ENCODE measurements at regions not wholly inside any gene's neighbourhood (a gene's known extent, or its start where the extent isn't known, plus 50 kb on each side); places are given as distances from the start of the nearest gene placed in this dataset.
"Not testable (repeated sequence)": the region's sequence is repeated elsewhere in the genome, so short reads cannot be mapped to it uniquely, and the experiment has no call there.

- no peak overlapping the region for H3K27ac ChIP-seq
- TF ChIP-seq, protein P1, sequence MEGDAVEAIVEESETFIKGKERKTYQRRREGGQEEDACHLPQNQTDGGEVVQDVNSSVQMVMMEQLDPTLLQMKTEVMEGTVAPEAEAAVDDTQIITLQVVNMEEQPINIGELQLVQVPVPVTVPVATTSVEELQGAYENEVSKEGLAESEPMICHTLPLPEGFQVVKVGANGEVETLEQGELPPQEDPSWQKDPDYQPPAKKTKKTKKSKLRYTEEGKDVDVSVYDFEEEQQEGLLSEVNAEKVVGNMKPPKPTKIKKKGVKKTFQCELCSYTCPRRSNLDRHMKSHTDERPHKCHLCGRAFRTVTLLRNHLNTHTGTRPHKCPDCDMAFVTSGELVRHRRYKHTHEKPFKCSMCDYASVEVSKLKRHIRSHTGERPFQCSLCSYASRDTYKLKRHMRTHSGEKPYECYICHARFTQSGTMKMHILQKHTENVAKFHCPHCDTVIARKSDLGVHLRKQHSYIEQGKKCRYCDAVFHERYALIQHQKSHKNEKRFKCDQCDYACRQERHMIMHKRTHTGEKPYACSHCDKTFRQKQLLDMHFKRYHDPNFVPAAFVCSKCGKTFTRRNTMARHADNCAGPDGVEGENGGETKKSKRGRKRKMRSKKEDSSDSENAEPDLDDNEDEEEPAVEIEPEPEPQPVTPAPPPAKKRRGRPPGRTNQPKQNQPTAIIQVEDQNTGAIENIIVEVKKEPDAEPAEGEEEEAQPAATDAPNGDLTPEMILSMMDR (IDR thresholded peaks at IDR 0.05; ENCODE audit: low read depth, low read length, missing control alignments), result no peak
- H3K27me3 ChIP-seq (replicated peaks), result no peaks in the 10 kb centered on the region
- DNase-seq, result no peak
- no peak overlapping the region for H3K4me3 ChIP-seq (ENCODE audit: low read depth, low read length)
- H3K36me3 ChIP-seq (replicated peaks), result no peaks in the 10 kb centered on the region
- in situ Hi-C loops (cut with HindIII; ENCODE audit: low pct_ligation_motif_present, low sequenced_read_pairs), result no loop called here
These were observed 85.4 kb upstream of the WWC2 start for GRCh38 chr4:183013730-183014002.

DNA sequence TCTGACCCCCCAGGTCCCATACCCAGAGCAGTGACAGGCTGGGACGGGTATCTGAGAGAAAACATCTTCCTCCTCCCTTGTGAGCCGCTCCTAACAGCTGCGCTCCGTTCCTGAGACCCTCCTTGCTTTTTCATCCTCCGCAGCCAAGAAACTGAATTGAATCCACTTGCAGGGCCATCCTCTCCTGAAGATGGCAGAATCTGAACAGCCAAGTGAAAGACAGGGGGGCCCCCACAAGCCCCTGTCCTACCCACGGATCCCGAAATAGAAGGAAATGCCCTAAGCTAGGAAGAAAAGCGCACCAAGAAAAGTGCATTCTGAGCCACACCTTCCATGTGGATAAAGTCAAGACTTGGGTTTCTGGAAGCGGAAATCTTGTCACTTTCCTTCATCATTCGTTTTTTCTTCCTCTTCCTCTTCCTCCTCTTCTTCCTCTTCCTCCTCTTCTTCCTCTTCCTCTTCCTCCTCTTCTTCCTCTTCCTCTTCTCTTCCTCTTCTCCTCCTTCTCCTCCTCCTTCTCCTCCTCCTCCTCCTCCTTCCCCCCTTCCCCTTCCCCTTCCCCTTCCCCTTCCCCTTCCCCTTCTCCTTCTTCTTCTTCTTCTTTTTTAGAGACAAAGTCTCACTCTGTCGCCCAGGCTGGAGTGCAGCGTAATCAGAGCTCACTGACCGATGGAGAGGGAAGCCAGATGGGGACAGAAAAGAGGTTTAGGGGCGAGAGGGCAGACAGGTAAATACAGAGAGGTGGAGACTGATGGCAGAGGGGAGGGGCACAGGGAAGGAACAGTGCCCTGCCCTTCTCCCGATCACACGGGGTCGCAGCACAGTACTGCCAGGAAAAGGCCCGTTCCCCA is 86.0 kb upstream of the WWC2 start:
- Histone ChIP-seq H3K27me3 (replicated peaks) (no peaks in the 10 kb centered on the region), H3K27ac (no peak overlapping the region), H3K4me3 (ENCODE audit: low read depth, low read length) (no peak overlapping the region), H3K36me3 (replicated peaks) (no peaks in the 10 kb centered on the region)
- in situ Hi-C loops (cut with HindIII; ENCODE audit: low pct_ligation_motif_present, low sequenced_read_pairs), result no loop called here
- TF ChIP-seq, protein P1 (IDR thresholded peaks at IDR 0.05; ENCODE audit: low read depth, low read length, missing control alignments), result no peak
- no peak for DNase-seq

DNA sequence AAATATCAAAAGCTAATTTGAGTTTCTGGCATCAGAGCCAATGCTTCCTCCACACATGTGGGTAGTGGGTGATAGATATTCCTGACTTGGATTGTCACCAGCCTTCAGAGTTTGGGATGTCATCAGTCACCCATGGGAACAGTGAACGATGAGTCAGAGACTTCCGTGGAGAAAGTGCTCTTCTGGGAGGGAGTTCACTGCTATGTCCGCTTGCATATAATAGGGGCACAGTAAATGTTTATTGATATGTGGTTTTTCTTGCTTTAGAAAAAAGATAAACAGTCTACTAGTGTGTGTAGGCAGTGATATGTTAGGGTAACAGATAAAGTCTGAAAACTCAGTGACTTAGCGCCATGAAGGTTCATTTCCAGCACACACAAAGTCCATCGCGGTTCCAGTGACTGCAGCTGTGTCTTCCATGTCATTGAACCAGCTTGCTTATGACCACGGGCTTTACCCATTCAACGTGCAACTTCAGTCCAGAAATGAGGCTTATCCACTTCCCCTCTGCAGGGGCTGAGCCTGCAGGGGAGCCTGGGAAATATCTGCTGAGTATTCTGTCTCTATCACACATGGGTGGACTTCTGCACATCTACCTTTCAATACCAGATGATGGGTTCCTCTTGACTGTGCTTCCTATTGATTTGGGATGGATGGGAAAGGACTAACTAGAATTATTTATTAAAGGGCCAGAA is 87.7 kb upstream of the WWC2 start:
- TF ChIP-seq, protein P1 (IDR thresholded peaks at IDR 0.05; ENCODE audit: low read depth, low read length, missing control alignments), result no peak
- Histone ChIP-seq H3K27ac (no peak overlapping the region), H3K36me3 (replicated peaks) (no peaks in the 10 kb centered on the region), H3K4me3 (ENCODE audit: low read depth, low read length) (no peak overlapping the region), H3K27me3 (replicated peaks) (no peaks in the 10 kb centered on the region)
- in situ Hi-C loops (cut with HindIII; ENCODE audit: low pct_ligation_motif_present, low sequenced_read_pairs), result no loop called here
- no peak for DNase-seq

- H3K27ac ChIP-seq, result no peak overlapping the region
- H3K27me3 ChIP-seq (replicated peaks), result no peaks in the 10 kb centered on the region
- in situ Hi-C loops (cut with HindIII; ENCODE audit: low pct_ligation_motif_present, low sequenced_read_pairs), result no loop called here
- no peak overlapping the region for H3K4me3 ChIP-seq (ENCODE audit: low read depth, low read length)
- TF ChIP-seq, protein P1 (IDR thresholded peaks at IDR 0.05; ENCODE audit: low read depth, low read length, missing control alignments), result no peak
- DNase-seq, result no peak
- H3K36me3 ChIP-seq (replicated peaks), result no peaks in the 10 kb centered on the region
These were observed 90.6 kb upstream of the WWC2 start for GRCh38 chr4:183008492-183008891.

DNA sequence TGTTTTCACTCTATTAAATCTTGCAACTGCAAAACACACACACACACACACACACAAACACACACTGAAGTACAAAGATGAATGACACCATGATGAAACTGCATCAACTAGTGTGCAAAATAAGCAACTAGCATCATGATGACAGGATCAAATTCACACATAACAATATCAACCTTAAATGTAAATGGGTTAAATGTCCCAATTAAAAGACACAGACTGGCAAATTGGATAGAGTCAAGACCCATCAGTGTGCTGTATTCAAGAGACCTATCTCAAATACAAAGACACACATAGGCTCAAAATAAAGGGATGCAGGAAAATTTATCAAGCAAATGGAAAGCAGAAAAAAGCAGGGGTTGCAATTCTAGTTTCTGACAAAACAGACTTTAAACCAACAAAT is 87.2 kb upstream of the DCTD start:
- in situ Hi-C loops (cut with HindIII; ENCODE audit: low pct_ligation_motif_present, low sequenced_read_pairs); H3K27me3 ChIP-seq (replicated peaks); H3K27ac ChIP-seq; H3K36me3 ChIP-seq (replicated peaks); DNase-seq; H3K4me3 ChIP-seq (ENCODE audit: low read depth, low read length): not testable (repeated sequence)

DNA sequence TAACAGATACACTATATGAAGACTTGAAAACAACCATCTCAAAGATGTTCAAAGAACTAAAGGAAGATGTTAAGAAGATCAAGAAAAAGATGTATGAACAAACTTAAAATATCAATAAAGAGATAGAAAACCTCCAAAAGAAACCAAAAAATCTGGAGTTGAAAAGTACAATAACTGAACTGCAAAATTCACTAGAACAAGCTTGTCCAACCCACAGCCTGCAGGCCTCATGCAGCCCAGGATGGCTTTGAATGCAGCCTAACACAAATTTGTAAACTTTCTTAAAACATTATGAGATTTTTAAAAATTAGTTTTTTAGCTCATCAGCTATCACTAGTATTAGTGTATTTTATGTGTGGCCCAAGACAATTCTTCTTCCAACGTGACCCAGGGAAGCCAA is 77.0 kb upstream of the DCTD start:
- DNase-seq, result no peak
- in situ Hi-C loops (cut with HindIII; ENCODE audit: low pct_ligation_motif_present, low sequenced_read_pairs), result no loop called here
- no peaks in the 10 kb centered on the region for H3K36me3 ChIP-seq (replicated peaks)
- no peaks in the 10 kb centered on the region for H3K27me3 ChIP-seq (replicated peaks)
- no peak overlapping the region for H3K27ac ChIP-seq
- TF ChIP-seq, protein P1 (IDR thresholded peaks at IDR 0.05; ENCODE audit: low read depth, low read length, missing control alignments), result no peak
- no peak overlapping the region for H3K4me3 ChIP-seq (ENCODE audit: low read depth, low read length)
